ENCODE measurements at regions not wholly inside any gene's neighbourhood (a gene's known extent, or its start where the extent isn't known, plus 50 kb on each side); places are given as distances from the start of the nearest gene placed in this dataset.

GRCh38 chr4:13701937-13702446 is 74.5 kb upstream of the BOD1L1 start:
- no peak overlapping the region for H3K27ac ChIP-seq
- no peaks in the 10 kb centered on the region for H3K9me3 ChIP-seq
- no peak overlapping the region for H3K4me3 ChIP-seq
- no peak for DNase-seq
- TF ChIP-seq, protein P1, sequence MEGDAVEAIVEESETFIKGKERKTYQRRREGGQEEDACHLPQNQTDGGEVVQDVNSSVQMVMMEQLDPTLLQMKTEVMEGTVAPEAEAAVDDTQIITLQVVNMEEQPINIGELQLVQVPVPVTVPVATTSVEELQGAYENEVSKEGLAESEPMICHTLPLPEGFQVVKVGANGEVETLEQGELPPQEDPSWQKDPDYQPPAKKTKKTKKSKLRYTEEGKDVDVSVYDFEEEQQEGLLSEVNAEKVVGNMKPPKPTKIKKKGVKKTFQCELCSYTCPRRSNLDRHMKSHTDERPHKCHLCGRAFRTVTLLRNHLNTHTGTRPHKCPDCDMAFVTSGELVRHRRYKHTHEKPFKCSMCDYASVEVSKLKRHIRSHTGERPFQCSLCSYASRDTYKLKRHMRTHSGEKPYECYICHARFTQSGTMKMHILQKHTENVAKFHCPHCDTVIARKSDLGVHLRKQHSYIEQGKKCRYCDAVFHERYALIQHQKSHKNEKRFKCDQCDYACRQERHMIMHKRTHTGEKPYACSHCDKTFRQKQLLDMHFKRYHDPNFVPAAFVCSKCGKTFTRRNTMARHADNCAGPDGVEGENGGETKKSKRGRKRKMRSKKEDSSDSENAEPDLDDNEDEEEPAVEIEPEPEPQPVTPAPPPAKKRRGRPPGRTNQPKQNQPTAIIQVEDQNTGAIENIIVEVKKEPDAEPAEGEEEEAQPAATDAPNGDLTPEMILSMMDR (IDR thresholded peaks at IDR 0.05), result no peak
- H3K36me3 ChIP-seq, result no peaks in the 10 kb centered on the region
- intact Hi-C loops (cut with DNase I; ENCODE audit: low total_unique reads), result no loop called here
- no peaks in the 10 kb centered on the region for H3K4me1 ChIP-seq
- H3K27me3 ChIP-seq, result no peaks in the 10 kb centered on the region

DNA sequence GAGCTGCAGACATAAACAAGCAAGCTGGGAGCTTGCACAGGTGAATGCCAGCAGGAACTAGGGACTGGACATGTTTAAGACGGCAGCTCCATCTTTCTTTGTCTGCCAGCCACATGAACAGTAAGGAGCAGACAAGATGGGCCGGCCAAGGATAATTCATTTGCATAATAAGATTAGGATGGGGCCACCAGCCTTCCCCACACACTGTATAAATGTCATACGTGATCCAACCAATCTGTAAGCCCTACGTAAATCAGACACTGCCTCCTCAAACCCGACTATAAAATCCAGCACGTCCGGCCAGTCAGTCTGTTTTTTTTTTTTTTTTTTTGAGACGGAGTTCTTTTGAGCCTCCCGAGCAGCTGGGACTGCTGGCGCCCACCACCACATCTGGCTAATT is 75.6 kb upstream of the BOD1L1 start:
- no peaks in the 10 kb centered on the region for H3K9me3 ChIP-seq
- no peak for DNase-seq
- intact Hi-C loops (cut with DNase I; ENCODE audit: low total_unique reads), result no loop called here

DNA sequence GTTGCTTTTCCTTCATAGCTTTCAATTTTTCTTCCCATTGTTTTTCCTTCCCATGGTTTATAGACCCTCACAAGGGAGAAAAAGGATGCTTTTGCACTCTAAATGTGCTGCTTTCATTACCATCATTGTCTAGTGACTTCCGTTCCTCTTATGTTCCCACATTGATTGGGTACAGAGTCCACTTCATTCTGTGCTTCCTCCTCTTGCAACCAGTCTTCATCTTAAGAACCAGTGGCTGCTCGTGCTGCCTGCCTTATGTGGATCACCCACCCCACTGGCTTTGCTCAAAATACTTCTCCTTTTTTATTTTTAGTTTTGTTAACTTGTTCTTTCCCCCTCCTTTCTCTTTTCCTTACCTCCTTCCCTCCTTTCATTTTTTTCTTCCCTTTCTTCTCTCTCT is 76.5 kb upstream of the BOD1L1 start:
- TF ChIP-seq, protein P1 (IDR thresholded peaks at IDR 0.05), result no peak
- intact Hi-C loops (cut with DNase I; ENCODE audit: low total_unique reads), result no loop called here
- H3K27me3 ChIP-seq, result no peaks in the 10 kb centered on the region
- no peaks in the 10 kb centered on the region for H3K4me1 ChIP-seq
- no peaks in the 10 kb centered on the region for H3K36me3 ChIP-seq
- H3K9me3 ChIP-seq, result no peaks in the 10 kb centered on the region
- no peak for DNase-seq
- no peak overlapping the region for H3K4me3 ChIP-seq
- no peak overlapping the region for H3K27ac ChIP-seq

More for the DNA sequence above, 75.6 kb upstream of the BOD1L1 start:
- Histone ChIP-seq H3K27ac (no peak overlapping the region), H3K36me3 (no peaks in the 10 kb centered on the region), H3K4me3 (no peak overlapping the region), H3K27me3 (no peaks in the 10 kb centered on the region), H3K4me1 (no peaks in the 10 kb centered on the region)
- TF ChIP-seq, protein P1 (IDR thresholded peaks at IDR 0.05), result no peak

DNA sequence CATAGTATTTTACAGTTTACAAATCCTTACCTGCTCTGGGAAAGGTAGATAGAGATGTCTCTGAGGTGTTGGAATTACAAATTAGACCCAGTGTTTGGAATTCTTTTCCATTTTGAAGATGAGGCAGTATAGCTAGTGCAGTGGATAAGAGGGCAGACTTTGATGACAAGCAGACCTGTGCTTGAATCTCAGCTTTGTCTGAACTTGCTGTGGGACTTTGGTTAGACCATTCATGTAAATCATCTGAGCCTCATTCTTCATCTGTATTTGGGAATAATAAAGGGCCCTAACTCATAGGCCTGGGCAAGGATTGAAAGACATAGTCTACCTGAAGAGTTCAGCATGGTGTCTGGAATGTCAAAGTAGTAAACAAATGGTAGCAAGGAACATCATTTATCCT is 77.2 kb upstream of the BOD1L1 start:
- TF ChIP-seq, protein P1 (IDR thresholded peaks at IDR 0.05), result no peak
- Histone ChIP-seq H3K36me3 (no peaks in the 10 kb centered on the region), H3K4me3 (no peak overlapping the region), H3K27me3 (no peaks in the 10 kb centered on the region), H3K27ac (no peak overlapping the region), H3K4me1 (no peaks in the 10 kb centered on the region), H3K9me3 (no peaks in the 10 kb centered on the region)
- intact Hi-C loops (cut with DNase I; ENCODE audit: low total_unique reads), result no loop called here
- no peak for DNase-seq

DNA sequence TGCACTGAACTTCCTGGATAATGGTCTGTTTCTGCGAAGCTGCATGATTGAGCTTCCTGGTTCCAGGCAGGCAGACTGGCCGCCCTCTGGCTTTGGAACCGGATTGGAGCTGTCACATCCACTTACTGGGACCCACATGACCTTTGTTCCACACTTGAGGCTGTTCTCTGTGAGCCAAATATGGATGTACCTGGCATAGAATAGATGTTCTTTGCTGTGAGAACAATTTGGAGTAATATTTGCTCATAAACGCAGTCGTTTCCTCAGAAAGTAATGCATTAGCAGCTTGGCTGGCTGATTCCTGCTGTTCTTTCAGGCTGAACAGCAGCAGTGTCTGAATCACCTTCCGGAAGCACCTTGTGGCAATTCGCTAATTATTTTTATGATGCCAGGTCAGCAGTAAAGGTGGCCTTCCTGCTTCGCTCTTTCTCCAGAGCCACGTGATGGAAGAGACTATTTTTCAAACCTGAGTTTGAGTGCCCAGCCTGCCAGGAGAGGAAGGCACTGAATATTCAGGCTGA is 78.1 kb upstream of the BOD1L1 start:
- Histone ChIP-seq H3K4me1 (no peaks in the 10 kb centered on the region), H3K4me3 (no peak overlapping the region), H3K27me3 (no peaks in the 10 kb centered on the region), H3K9me3 (no peaks in the 10 kb centered on the region), H3K36me3 (no peaks in the 10 kb centered on the region), H3K27ac (no peak overlapping the region)
- DNase-seq, result no peak
- intact Hi-C loops (cut with DNase I; ENCODE audit: low total_unique reads), result no loop called here
- TF ChIP-seq, protein P1 (IDR thresholded peaks at IDR 0.05), result no peak

- no peak overlapping the region for H3K4me3 ChIP-seq
- TF ChIP-seq, protein P1 (IDR thresholded peaks at IDR 0.05), result no peak
- intact Hi-C loops (cut with DNase I; ENCODE audit: low total_unique reads), result no loop called here
- no peak overlapping the region for H3K27ac ChIP-seq
- H3K27me3 ChIP-seq, result no peaks in the 10 kb centered on the region
- H3K4me1 ChIP-seq, result no peaks in the 10 kb centered on the region
- no peaks in the 10 kb centered on the region for H3K9me3 ChIP-seq
- H3K36me3 ChIP-seq, result no peaks in the 10 kb centered on the region
- no peak for DNase-seq
Observed at GRCh38 chr4:13706120-13706519, 78.6 kb upstream of the BOD1L1 start.

Data from tibial artery (tissue), 4 donors.